HUDEP-2 (cell line): ENCODE measurements at regions not wholly inside any gene's neighbourhood (a gene's known extent, or its start where the extent isn't known, plus 50 kb on each side); places are given as distances from the start of the nearest gene placed in this dataset.
"Not testable (repeated sequence)": the region's sequence is repeated elsewhere in the genome, so short reads cannot be mapped to it uniquely, and the experiment has no call there.

Experiments used
- DNase-seq, 76 experiments: peaks; one replicate each; lab custom pipeline; 2025; ENCODE audit not compliant: unreplicated experiment in 76 of 76; lab: John Stamatoyannopoulos, UW

GRCh38 chr3:35296533-35296932, 342.8 kb upstream of the ARPP21 start:
- DNase-seq = no peak

- DNase-seq = not testable (repeated sequence)
Measured at GRCh38 chr3:35296944-35297343, 342.4 kb upstream of the ARPP21 start.

GRCh38 chr3:35305406-35305805, 333.9 kb upstream of the ARPP21 start:
- DNase-seq = no peak

- no peak for DNase-seq
Measured at GRCh38 chr3:35307296-35307695, 332.0 kb upstream of the ARPP21 start.

GRCh38 chr3:35316841-35317240, 322.5 kb upstream of the ARPP21 start:
- not testable (repeated sequence) for DNase-seq

- DNase-seq = no peak
Measured at GRCh38 chr3:35320646-35321407, 318.5 kb upstream of the ARPP21 start.

- DNase-seq = no peak
Measured at GRCh38 chr3:35322070-35322469, 317.3 kb upstream of the ARPP21 start.

- DNase-seq = no peak
Measured at GRCh38 chr3:35335703-35336102, 303.6 kb upstream of the ARPP21 start.

- DNase-seq = no peak
Measured at GRCh38 chr3:35336601-35337000, 302.7 kb upstream of the ARPP21 start.

GRCh38 chr3:35338186-35338585, 301.1 kb upstream of the ARPP21 start:
- no peak for DNase-seq

GRCh38 chr3:35380196-35380595, 259.1 kb upstream of the ARPP21 start:
- DNase-seq = no peak

GRCh38 chr3:35383216-35383615, 256.1 kb upstream of the ARPP21 start:
- DNase-seq = no peak

- DNase-seq = no peak
Measured at GRCh38 chr3:35383719-35384555, 255.4 kb upstream of the ARPP21 start.

GRCh38 chr3:35385271-35385670, 254.1 kb upstream of the ARPP21 start:
- no peak for DNase-seq

GRCh38 chr3:35389907-35390306, 249.4 kb upstream of the ARPP21 start:
- DNase-seq = no peak

- DNase-seq = no peak
Measured at GRCh38 chr3:35392187-35392586, 247.1 kb upstream of the ARPP21 start.

- no peak for DNase-seq
Measured at GRCh38 chr3:35393901-35394799, 245.2 kb upstream of the ARPP21 start.

GRCh38 chr3:35394905-35395304, 244.4 kb upstream of the ARPP21 start:
- DNase-seq = no peak

GRCh38 chr3:35401671-35402070, 237.7 kb upstream of the ARPP21 start:
- no peak for DNase-seq

GRCh38 chr3:35404571-35404970, 234.8 kb upstream of the ARPP21 start:
- no peak for DNase-seq

- no peak for DNase-seq
Measured at GRCh38 chr3:35408882-35409281, 230.4 kb upstream of the ARPP21 start.
